Stimulated activated naive CD4-positive, alpha-beta T cell (primary cell): ENCODE measurements at regions not wholly inside any gene's neighbourhood (a gene's known extent, or its start where the extent isn't known, plus 50 kb on each side); places are given as distances from the start of the nearest gene placed in this dataset.
"Not testable (repeated sequence)": the region's sequence is repeated elsewhere in the genome, so short reads cannot be mapped to it uniquely, and the experiment has no call there.

Experiments used
- DNase-seq, 6 experiments: peaks; one replicate each; lab custom pipeline; 2025; lab: John Stamatoyannopoulos, UW

GRCh38 chr12:93080452-93080851, 151.4 kb upstream of the EEA1 start:
- no peak for DNase-seq

- DNase-seq = no peak
These were observed 152.1 kb upstream of the EEA1 start for GRCh38 chr12:93080994-93081809.

GRCh38 chr12:93081810-93082165, 152.7 kb upstream of the EEA1 start:
- DNase-seq = no peak

GRCh38 chr12:93085383-93086287, 156.5 kb upstream of the EEA1 start:
- DNase-seq = no peak

GRCh38 chr12:93086288-93086727, 157.2 kb upstream of the EEA1 start:
- DNase-seq = no peak

- no peak for DNase-seq
These were observed 158.9 kb upstream of the EEA1 start for GRCh38 chr12:93087840-93088610.

- DNase-seq = peak in 1 of 6 experiments; percentile 9
These were observed 160.9 kb upstream of the EEA1 start for GRCh38 chr12:93089805-93090569.

- DNase-seq = no peak
These were observed 161.7 kb upstream of the EEA1 start for GRCh38 chr12:93090731-93091172.

GRCh38 chr12:93091886-93092648, 163.0 kb upstream of the EEA1 start:
- DNase-seq = no peak

- DNase-seq = no peak
These were observed 163.5 kb upstream of the EEA1 start for GRCh38 chr12:93092649-93092945.

GRCh38 chr12:93093243-93093642, 164.1 kb upstream of the EEA1 start:
- no peak for DNase-seq

GRCh38 chr12:93094222-93094621, 165.1 kb upstream of the EEA1 start:
- DNase-seq = not testable (repeated sequence)

- no peak for DNase-seq
These were observed 166.1 kb upstream of the EEA1 start for GRCh38 chr12:93094988-93095737.

GRCh38 chr12:93097417-93097816, 168.3 kb upstream of the EEA1 start:
- DNase-seq = no peak

- DNase-seq = peak; percentile 26 to 77 (median 54)
These were observed 169.0 kb upstream of the EEA1 start for GRCh38 chr12:93098077-93098476.

GRCh38 chr12:93099792-93100191, 170.7 kb upstream of the EEA1 start:
- DNase-seq = no peak

GRCh38 chr12:93100610-93101009, 171.5 kb upstream of the EEA1 start:
- DNase-seq = no peak

GRCh38 chr12:93101367-93101766, 172.3 kb upstream of the EEA1 start:
- DNase-seq = no peak

- no peak for DNase-seq
These were observed 173.2 kb upstream of the EEA1 start for GRCh38 chr12:93102312-93102711.

- no peak for DNase-seq
These were observed 173.6 kb upstream of the EEA1 start for GRCh38 chr12:93102744-93103143.
